ENCODE measurements at regions not wholly inside any gene's neighbourhood (a gene's known extent, or its start where the extent isn't known, plus 50 kb on each side); places are given as distances from the start of the nearest gene placed in this dataset.

DNA sequence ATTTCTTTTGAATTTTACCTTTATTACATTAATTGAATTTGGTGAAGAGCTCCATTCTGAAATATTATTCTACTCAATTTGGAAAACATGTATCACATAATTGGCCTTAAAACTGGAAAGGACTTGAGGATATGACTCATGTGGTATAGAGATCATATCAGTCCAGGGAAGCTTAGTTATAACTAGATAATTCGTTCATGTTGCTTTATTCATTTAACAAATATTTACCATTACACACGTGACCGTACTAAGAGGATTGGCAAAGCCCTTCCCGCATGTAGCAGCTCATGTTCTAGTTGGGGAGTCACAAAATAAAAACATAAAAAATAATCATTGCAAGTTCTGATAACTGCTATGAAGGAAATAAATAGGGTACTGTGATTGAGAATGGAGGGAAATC is 1816.5 kb downstream of the MAT2B start:
- no peak overlapping the region for H3K9ac ChIP-seq (ENCODE audit: control insufficient read depth, insufficient read depth, low read length)
- TF ChIP-seq BMI1 (IDR thresholded peaks at IDR 0.05; ENCODE audit: borderline replicate concordance) (no peak), BACH1 (IDR thresholded peaks at IDR 0.05; ENCODE audit: borderline replicate concordance) (no peak), ZNF687 (IDR thresholded peaks at IDR 0.05) (no peak), HCFC1 (IDR thresholded peaks at IDR 0.05; ENCODE audit: low read length) (no peak), NFXL1 (IDR thresholded peaks at IDR 0.05; ENCODE audit: borderline replicate concordance) (no peak), LARP7 (IDR thresholded peaks at IDR 0.05) (no peak), IKZF2 (IDR thresholded peaks at IDR 0.05) (no peak), IRF3 (IDR thresholded peaks at IDR 0.05) (no peak), CHD1 (IDR thresholded peaks at IDR 0.05; ENCODE audit: low read depth, low read length) (no peak), NFIC (IDR thresholded peaks at IDR 0.05; ENCODE audit: low read depth, low read length) (no peak), CREB1 (IDR thresholded peaks at IDR 0.05; ENCODE audit: low read depth) (no peak), PAX8 (IDR thresholded peaks at IDR 0.05) (no peak), POLR2A (IDR thresholded peaks at IDR 0.05; ENCODE audit: low read depth, low read length) (no peak)
- TF ChIP-seq, protein P1, sequence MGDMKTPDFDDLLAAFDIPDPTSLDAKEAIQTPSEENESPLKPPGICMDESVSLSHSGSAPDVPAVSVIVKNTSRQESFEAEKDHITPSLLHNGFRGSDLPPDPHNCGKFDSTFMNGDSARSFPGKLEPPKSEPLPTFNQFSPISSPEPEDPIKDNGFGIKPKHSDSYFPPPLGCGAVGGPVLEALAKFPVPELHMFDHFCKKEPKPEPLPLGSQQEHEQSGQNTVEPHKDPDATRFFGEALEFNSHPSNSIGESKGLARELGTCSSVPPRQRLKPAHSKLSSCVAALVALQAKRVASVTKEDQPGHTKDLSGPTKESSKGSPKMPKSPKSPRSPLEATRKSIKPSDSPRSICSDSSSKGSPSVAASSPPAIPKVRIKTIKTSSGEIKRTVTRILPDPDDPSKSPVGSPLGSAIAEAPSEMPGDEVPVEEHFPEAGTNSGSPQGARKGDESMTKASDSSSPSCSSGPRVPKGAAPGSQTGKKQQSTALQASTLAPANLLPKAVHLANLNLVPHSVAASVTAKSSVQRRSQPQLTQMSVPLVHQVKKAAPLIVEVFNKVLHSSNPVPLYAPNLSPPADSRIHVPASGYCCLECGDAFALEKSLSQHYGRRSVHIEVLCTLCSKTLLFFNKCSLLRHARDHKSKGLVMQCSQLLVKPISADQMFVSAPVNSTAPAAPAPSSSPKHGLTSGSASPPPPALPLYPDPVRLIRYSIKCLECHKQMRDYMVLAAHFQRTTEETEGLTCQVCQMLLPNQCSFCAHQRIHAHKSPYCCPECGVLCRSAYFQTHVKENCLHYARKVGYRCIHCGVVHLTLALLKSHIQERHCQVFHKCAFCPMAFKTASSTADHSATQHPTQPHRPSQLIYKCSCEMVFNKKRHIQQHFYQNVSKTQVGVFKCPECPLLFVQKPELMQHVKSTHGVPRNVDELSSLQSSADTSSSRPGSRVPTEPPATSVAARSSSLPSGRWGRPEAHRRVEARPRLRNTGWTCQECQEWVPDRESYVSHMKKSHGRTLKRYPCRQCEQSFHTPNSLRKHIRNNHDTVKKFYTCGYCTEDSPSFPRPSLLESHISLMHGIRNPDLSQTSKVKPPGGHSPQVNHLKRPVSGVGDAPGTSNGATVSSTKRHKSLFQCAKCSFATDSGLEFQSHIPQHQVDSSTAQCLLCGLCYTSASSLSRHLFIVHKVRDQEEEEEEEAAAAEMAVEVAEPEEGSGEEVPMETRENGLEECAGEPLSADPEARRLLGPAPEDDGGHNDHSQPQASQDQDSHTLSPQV (IDR thresholded peaks at IDR 0.05), result no peak
- intact Hi-C loops (cut with micrococcal nuclease; ENCODE audit: unreplicated experiment), result no loop called here
- WGBS (ENCODE audit: insufficient coverage, insufficient replicate concordance, low lambda C conversion rate, missing lambda C conversion rate), result 33% methylated on average over 4 of the region's 4 CpGs
- no peaks in the 10 kb centered on the region for H3K36me3 ChIP-seq (ENCODE audit: control insufficient read depth in 2 of 2, insufficient read depth in 2 of 2, low read length in 1 of 2)
- ChIA-PET RAD21 (ENCODE audit: unreplicated experiment) (no interaction called here), CTCF (no interaction called here), SMC1A (ENCODE audit: uncharacterized antibody, unreplicated experiment) (no interaction called here), POLR2A (no interaction called here)
- no TSS peak for BruUV-seq (replicated peaks)
- no peak overlapping the region for H2AFZ ChIP-seq (ENCODE audit: control insufficient read depth, low read depth, low read length)
- no peaks in the 10 kb centered on the region for H4K20me1 ChIP-seq (ENCODE audit: control insufficient read depth, insufficient read depth)
- H3K4me1 ChIP-seq (ENCODE audit: control insufficient read depth, insufficient read depth, low read length), result no peaks in the 10 kb centered on the region
- FAIRE-seq (no peak), ATAC-seq (no peak), DNase-seq (ENCODE audit: low read depth, low spot score) (no peak)
- no peaks in the 10 kb centered on the region for H3K27me3 ChIP-seq (replicated peaks in 1 of 2; ENCODE audit: control insufficient read depth in 2 of 2, insufficient read depth in 2 of 2, low read length in 1 of 2)
- no peak overlapping the region for H3K4me2 ChIP-seq (ENCODE audit: control insufficient read depth, insufficient read depth)
- in situ Hi-C loops (cut with MboI), result no loop called here
- H3K27ac ChIP-seq (ENCODE audit: control insufficient read depth, insufficient read depth), result no peak overlapping the region
- H3K4me3 ChIP-seq, result no peak overlapping the region
- H3K79me2 ChIP-seq (ENCODE audit: control insufficient read depth, insufficient read depth, low read length), result no peaks in the 10 kb centered on the region
- H3K9me3 ChIP-seq (replicated peaks; ENCODE audit: control insufficient read depth, insufficient read depth, low read length), result no peaks in the 10 kb centered on the region

Data from GM12878 (cell line).